ENCODE measurements at regions not wholly inside any gene's neighbourhood (a gene's known extent, or its start where the extent isn't known, plus 50 kb on each side); places are given as distances from the start of the nearest gene placed in this dataset.

DNA sequence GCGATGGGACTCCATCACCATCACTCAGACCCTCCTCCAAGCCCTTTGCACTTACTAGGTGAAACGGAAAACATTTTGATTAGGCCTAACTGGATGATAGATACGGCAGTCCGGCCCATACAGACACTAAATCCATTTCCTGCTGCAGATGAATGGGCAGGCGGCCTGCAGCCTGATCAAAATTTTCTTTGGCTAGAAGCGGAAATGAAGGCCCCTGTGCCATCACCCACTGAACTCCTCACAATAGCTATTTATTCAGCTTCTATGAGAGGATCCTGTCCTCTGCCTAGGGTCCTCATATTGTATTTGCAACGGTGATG is 200.5 kb downstream of the OMA1 start:
- H3K4me2 ChIP-seq = no peak overlapping the region
- no peak overlapping the region for H3K4me3 ChIP-seq (ENCODE audit: low read depth in 2 of 2, low read length in 1 of 2)
- no peak for DNase-seq
- no peaks in the 10 kb centered on the region for H3K9me3 ChIP-seq
- H3K9me2 ChIP-seq = no peaks in the 10 kb centered on the region
- no peak overlapping the region for H3K9ac ChIP-seq
- H4K20me1 ChIP-seq (ENCODE audit: insufficient read depth) = no peaks in the 10 kb centered on the region
- ChIA-PET POLR2A (no interaction called here), CTCF (interaction anchor here (1.1 kb wide), 1 partner anchor 10 kb away, joined by 4 read pairs; no protein-coding TSS in a partner anchor)
- H2AFZ ChIP-seq (ENCODE audit: low read depth) = no peak overlapping the region
- H3K4me1 ChIP-seq (ENCODE audit: control insufficient read depth in 1 of 2, insufficient read depth in 2 of 2, low read depth in 1 of 2, low read length in 1 of 2) = no peaks in the 10 kb centered on the region
- H3K36me3 ChIP-seq (replicated peaks in 1 of 2; ENCODE audit: control insufficient read depth in 1 of 2, insufficient read depth in 2 of 2, low read length in 1 of 2) = no peaks in the 10 kb centered on the region
- H3K79me2 ChIP-seq (ENCODE audit: insufficient read depth) = no peaks in the 10 kb centered on the region
- H3K27ac ChIP-seq (ENCODE audit: low read depth in 2 of 2, low read length in 1 of 2) = no peak overlapping the region
- 70% methylated on average over 7 of the region's 7 CpGs for WGBS (ENCODE audit: low lambda C conversion rate)
- no peak for TF ChIP-seq JUND (IDR thresholded peaks at IDR 0.05)
- no peaks in the 10 kb centered on the region for H3F3A ChIP-seq (replicated peaks; ENCODE audit: insufficient read depth)
- no peaks in the 10 kb centered on the region for H3K27me3 ChIP-seq (ENCODE audit: insufficient read depth)

DNA sequence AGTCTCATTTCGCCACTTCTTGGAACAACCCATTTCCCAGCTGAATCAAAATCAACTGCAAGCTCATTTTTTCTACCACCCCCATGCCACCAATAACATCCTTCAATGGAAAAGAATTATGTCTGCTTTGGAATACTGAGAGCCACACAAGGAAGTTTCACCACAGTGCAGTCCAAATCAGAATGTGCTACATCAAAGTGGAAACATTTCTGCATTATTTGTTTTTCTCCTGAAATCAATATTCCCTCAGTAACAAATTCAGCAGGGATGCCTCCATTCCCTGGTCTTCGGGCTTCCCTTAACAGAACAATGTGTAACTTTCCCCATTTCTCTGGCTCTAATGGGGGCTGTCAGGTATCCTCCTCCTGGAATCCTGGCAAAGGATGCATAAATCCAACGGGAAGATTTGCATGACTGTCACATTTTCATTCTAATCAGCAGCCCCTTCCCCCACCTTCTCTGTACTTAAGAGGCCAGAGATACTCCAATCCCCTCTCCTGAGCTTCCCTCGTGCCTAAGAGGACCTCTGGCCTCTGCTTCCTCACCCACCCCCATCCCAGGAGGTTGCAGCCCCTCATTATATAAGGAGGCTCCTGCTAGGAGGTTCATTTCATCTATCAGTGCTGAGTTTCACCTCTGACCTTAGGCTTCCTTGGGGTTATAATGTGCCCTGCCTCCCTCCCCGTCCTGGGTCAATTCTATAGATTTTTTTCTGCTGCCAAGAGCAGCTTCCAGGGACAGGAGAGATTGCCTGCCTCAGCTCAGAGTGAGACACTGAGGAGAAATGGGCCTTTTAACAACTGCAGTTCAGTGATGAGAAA is 201.1 kb downstream of the OMA1 start:
- Histone ChIP-seq H4K20me1 (ENCODE audit: insufficient read depth) (no peaks in the 10 kb centered on the region), H3K9ac (no peak overlapping the region), H3K27ac (ENCODE audit: low read depth in 2 of 2, low read length in 1 of 2) (no peak overlapping the region), H3K4me3 (ENCODE audit: low read depth in 2 of 2, low read length in 1 of 2) (no peak overlapping the region), H3K9me3 (no peaks in the 10 kb centered on the region), H3K27me3 (ENCODE audit: insufficient read depth) (no peaks in the 10 kb centered on the region), H3F3A (replicated peaks; ENCODE audit: insufficient read depth) (no peaks in the 10 kb centered on the region), H3K4me2 (no peak overlapping the region), H3K4me1 (ENCODE audit: control insufficient read depth in 1 of 2, insufficient read depth in 2 of 2, low read depth in 1 of 2, low read length in 1 of 2) (no peaks in the 10 kb centered on the region), H2AFZ (ENCODE audit: low read depth) (no peak overlapping the region), H3K36me3 (replicated peaks in 1 of 2; ENCODE audit: control insufficient read depth in 1 of 2, insufficient read depth in 2 of 2, low read length in 1 of 2) (no peaks in the 10 kb centered on the region), H3K9me2 (no peaks in the 10 kb centered on the region), H3K79me2 (ENCODE audit: insufficient read depth) (no peaks in the 10 kb centered on the region)
- WGBS (ENCODE audit: low lambda C conversion rate) = 22% methylated on average over 5 of the region's 5 CpGs
- DNase-seq = no peak
- ChIA-PET POLR2A (no interaction called here), CTCF (interaction anchor here (1.0 to 1.1 kb wide), 2 partner anchors 10 to 25 kb away, joined by 3 to 4 read pairs; no protein-coding TSS in a partner anchor)
- no peak for TF ChIP-seq RXRA (IDR thresholded peaks at IDR 0.05; ENCODE audit: borderline replicate concordance, low read depth)
- TF ChIP-seq FOXJ3 (CRISPR knock-in tag; IDR thresholded peaks at IDR 0.05) = no peak
- TF ChIP-seq FOSL2 (IDR thresholded peaks at IDR 0.05; ENCODE audit: borderline replicate concordance, low read depth) = no peak
- no peak for TF ChIP-seq TEAD4 (IDR thresholded peaks at IDR 0.05; ENCODE audit: borderline replicate concordance, insufficient read depth)
- TF ChIP-seq, protein P1, sequence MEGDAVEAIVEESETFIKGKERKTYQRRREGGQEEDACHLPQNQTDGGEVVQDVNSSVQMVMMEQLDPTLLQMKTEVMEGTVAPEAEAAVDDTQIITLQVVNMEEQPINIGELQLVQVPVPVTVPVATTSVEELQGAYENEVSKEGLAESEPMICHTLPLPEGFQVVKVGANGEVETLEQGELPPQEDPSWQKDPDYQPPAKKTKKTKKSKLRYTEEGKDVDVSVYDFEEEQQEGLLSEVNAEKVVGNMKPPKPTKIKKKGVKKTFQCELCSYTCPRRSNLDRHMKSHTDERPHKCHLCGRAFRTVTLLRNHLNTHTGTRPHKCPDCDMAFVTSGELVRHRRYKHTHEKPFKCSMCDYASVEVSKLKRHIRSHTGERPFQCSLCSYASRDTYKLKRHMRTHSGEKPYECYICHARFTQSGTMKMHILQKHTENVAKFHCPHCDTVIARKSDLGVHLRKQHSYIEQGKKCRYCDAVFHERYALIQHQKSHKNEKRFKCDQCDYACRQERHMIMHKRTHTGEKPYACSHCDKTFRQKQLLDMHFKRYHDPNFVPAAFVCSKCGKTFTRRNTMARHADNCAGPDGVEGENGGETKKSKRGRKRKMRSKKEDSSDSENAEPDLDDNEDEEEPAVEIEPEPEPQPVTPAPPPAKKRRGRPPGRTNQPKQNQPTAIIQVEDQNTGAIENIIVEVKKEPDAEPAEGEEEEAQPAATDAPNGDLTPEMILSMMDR (IDR thresholded peaks at IDR 0.05) = no peak
- TF ChIP-seq, protein P2, sequence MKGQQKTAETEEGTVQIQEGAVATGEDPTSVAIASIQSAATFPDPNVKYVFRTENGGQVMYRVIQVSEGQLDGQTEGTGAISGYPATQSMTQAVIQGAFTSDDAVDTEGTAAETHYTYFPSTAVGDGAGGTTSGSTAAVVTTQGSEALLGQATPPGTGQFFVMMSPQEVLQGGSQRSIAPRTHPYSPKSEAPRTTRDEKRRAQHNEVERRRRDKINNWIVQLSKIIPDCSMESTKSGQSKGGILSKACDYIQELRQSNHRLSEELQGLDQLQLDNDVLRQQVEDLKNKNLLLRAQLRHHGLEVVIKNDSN (IDR thresholded peaks at IDR 0.05; ENCODE audit: borderline replicate concordance, low read depth) = no peak
- no peak for TF ChIP-seq JUND (IDR thresholded peaks at IDR 0.05)
- TF ChIP-seq, protein P3, sequence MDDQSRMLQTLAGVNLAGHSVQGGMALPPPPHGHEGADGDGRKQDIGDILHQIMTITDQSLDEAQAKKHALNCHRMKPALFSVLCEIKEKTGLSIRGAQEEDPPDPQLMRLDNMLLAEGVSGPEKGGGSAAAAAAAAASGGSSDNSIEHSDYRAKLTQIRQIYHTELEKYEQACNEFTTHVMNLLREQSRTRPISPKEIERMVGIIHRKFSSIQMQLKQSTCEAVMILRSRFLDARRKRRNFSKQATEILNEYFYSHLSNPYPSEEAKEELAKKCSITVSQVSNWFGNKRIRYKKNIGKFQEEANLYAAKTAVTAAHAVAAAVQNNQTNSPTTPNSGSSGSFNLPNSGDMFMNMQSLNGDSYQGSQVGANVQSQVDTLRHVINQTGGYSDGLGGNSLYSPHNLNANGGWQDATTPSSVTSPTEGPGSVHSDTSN (IDR thresholded peaks at IDR 0.05) = no peak
- TF ChIP-seq RAD21 (IDR thresholded peaks at IDR 0.05; ENCODE audit: low read length) = no peak
- TF ChIP-seq TCF12 (IDR thresholded peaks at IDR 0.05) = no peak
- TF ChIP-seq, protein P4, sequence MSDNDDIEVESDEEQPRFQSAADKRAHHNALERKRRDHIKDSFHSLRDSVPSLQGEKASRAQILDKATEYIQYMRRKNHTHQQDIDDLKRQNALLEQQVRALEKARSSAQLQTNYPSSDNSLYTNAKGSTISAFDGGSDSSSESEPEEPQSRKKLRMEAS (IDR thresholded peaks at IDR 0.05; ENCODE audit: low read depth) = no peak
- no peak for TF ChIP-seq GABPA (IDR thresholded peaks at IDR 0.05; ENCODE audit: low read depth)
- no peak for TF ChIP-seq TAF1 (IDR thresholded peaks at IDR 0.05; ENCODE audit: borderline replicate concordance, low read depth, low read length)
- TF ChIP-seq MEF2A (IDR thresholded peaks at IDR 0.05; ENCODE audit: borderline replicate concordance, low read depth) = no peak
- TF ChIP-seq RCOR1 (IDR thresholded peaks at IDR 0.05; ENCODE audit: low read length) = no peak
- TF ChIP-seq, protein P5, sequence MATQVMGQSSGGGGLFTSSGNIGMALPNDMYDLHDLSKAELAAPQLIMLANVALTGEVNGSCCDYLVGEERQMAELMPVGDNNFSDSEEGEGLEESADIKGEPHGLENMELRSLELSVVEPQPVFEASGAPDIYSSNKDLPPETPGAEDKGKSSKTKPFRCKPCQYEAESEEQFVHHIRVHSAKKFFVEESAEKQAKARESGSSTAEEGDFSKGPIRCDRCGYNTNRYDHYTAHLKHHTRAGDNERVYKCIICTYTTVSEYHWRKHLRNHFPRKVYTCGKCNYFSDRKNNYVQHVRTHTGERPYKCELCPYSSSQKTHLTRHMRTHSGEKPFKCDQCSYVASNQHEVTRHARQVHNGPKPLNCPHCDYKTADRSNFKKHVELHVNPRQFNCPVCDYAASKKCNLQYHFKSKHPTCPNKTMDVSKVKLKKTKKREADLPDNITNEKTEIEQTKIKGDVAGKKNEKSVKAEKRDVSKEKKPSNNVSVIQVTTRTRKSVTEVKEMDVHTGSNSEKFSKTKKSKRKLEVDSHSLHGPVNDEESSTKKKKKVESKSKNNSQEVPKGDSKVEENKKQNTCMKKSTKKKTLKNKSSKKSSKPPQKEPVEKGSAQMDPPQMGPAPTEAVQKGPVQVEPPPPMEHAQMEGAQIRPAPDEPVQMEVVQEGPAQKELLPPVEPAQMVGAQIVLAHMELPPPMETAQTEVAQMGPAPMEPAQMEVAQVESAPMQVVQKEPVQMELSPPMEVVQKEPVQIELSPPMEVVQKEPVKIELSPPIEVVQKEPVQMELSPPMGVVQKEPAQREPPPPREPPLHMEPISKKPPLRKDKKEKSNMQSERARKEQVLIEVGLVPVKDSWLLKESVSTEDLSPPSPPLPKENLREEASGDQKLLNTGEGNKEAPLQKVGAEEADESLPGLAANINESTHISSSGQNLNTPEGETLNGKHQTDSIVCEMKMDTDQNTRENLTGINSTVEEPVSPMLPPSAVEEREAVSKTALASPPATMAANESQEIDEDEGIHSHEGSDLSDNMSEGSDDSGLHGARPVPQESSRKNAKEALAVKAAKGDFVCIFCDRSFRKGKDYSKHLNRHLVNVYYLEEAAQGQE (IDR thresholded peaks at IDR 0.05; ENCODE audit: low read depth, low read length) = no peak
- TF ChIP-seq, protein P6, sequence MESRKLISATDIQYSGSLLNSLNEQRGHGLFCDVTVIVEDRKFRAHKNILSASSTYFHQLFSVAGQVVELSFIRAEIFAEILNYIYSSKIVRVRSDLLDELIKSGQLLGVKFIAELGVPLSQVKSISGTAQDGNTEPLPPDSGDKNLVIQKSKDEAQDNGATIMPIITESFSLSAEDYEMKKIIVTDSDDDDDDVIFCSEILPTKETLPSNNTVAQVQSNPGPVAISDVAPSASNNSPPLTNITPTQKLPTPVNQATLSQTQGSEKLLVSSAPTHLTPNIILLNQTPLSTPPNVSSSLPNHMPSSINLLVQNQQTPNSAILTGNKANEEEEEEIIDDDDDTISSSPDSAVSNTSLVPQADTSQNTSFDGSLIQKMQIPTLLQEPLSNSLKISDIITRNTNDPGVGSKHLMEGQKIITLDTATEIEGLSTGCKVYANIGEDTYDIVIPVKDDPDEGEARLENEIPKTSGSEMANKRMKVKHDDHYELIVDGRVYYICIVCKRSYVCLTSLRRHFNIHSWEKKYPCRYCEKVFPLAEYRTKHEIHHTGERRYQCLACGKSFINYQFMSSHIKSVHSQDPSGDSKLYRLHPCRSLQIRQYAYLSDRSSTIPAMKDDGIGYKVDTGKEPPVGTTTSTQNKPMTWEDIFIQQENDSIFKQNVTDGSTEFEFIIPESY (IDR thresholded peaks at IDR 0.05; ENCODE audit: borderline replicate concordance, low read depth) = no peak
- TF ChIP-seq YY1 (IDR thresholded peaks at IDR 0.05; ENCODE audit: low read depth) = no peak

Data from SK-N-SH (cell line).